RWPE1 (cell line): ENCODE measurements at regions not wholly inside any gene's neighbourhood (a gene's known extent, or its start where the extent isn't known, plus 50 kb on each side); places are given as distances from the start of the nearest gene placed in this dataset.

Source experiments
- CTCF ChIA-PET: fragments of 350-600 bp; sonication (Branson Sonifier 250); formaldehyde crosslinking; extraction: SDS; loops from one replicate; lab custom pipeline; 2021; lab: Yijun Ruan, JAX
- POLR2A ChIA-PET: fragments of 400-600 bp; formaldehyde crosslinking; extraction: SDS; loops from one replicate; lab custom pipeline; 2020; ENCODE audit warnings: antibody characterized with exemption; ENCODE audit not compliant: low non-redundant PET; lab: Yijun Ruan, JAX
- DNase-seq: peaks from one replicate; pipeline ENCODE4 v3.0.0; 2012; ENCODE audit warnings: low spot score
- H3K27ac ChIP-seq: fragments of 450-650 bp; 2 replicates; pipeline ENCODE4 v1.5.1; 2017
- TF ChIP-seq, protein P1 (sequence below): fragments of 450-650 bp; conservative IDR thresholded peaks from 2 replicates; pipeline ENCODE4 v1.5.1; 2017; ENCODE audit warnings: low read depth, mild to moderate bottlenecking

DNA sequence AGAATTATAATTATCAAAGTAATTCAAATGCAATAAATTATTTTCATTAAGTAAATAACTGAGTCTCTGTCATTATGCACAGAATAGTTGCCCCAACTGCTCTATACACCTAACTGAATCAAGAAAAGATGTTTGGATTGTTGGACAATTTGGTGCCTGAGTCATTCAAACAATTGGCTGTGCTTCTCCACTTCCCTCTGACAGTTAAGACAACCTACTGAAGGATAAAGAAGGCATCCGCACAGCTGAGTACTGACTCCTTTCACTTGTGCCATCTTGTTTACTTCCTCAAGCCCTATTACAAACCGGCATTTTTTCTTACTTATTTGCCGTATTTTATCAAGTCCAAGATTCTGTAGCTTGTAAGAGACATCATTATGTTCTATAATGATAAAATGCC is 110.6 kb upstream of the C1QTNF7 start:
- no peak for DNase-seq
- no peak overlapping the region for H3K27ac ChIP-seq
- ChIA-PET CTCF (interaction anchor here (0.6 to 0.7 kb wide), 2 partner anchors 19 to 23 kb away, joined by 3 to 4 read pairs; no protein-coding TSS in a partner anchor), POLR2A (no interaction called here)
- TF ChIP-seq, protein P1, sequence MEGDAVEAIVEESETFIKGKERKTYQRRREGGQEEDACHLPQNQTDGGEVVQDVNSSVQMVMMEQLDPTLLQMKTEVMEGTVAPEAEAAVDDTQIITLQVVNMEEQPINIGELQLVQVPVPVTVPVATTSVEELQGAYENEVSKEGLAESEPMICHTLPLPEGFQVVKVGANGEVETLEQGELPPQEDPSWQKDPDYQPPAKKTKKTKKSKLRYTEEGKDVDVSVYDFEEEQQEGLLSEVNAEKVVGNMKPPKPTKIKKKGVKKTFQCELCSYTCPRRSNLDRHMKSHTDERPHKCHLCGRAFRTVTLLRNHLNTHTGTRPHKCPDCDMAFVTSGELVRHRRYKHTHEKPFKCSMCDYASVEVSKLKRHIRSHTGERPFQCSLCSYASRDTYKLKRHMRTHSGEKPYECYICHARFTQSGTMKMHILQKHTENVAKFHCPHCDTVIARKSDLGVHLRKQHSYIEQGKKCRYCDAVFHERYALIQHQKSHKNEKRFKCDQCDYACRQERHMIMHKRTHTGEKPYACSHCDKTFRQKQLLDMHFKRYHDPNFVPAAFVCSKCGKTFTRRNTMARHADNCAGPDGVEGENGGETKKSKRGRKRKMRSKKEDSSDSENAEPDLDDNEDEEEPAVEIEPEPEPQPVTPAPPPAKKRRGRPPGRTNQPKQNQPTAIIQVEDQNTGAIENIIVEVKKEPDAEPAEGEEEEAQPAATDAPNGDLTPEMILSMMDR = no peak

DNA sequence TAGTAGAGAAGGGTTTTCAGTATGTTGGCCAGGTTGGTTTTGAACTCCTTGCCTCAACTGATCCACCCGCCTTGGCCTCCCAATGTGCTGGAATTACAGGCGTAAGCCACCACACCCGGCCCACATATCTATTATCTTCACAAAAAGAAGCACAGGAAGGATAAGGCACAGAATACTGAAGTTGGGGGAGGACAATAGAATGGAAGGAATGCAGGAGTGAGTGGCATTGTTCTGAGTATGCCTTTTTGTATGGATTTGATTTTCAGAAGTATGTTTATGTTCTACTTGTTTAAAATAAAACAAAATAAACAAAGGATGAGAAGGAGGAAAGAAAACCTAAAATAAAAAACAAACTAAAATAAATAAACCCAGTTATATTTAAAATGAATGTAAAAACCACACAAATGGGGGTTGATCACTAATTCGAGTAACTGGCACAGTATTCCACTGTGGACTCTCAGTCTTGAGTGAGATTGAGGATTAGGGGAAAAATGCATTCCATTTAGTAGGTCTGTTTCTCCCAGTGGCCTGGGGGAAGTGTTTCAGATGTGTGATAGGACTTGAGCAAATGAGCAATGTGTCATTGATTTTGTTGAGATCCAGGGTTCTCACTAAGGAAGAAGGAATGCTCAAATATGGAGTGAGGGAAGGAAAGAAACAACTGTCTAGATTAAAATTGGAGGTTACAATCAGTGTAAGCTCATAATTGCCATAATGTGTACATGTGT is 109.0 kb upstream of the C1QTNF7 start:
- DNase-seq = no peak
- H3K27ac ChIP-seq = no peak overlapping the region
- POLR2A ChIA-PET = no interaction called here
- CTCF ChIA-PET = no interaction called here
- TF ChIP-seq, protein P1 = no peak

DNA sequence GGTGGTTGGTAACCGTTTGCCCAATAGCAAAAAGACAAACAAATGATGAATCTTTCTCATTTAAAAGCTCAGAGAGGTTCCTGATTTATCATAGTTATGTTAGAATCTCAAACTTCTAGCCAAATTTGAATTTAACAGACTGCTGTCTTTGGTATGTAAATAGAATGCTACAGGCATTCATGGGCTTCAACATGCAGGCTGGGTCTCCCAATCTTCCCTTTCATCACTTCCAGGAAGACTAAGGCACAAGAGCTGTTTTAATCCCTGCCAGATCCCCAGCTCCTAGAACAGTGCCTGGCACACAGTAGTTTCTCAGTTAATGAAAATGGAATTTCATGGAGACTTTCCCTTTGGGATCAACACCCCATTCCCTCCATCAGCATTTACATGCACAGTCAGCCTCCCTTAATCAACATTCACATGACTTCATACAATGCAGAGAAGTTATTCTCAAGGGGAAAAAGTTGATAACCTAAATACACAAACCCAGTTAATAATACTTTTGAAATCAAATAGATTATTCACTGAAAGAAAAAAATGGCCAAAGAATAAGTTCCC is 107.6 kb upstream of the C1QTNF7 start:
- no peak overlapping the region for H3K27ac ChIP-seq
- CTCF ChIA-PET = no interaction called here
- POLR2A ChIA-PET = no interaction called here
- no peak for DNase-seq
- TF ChIP-seq, protein P1 = no peak

DNA sequence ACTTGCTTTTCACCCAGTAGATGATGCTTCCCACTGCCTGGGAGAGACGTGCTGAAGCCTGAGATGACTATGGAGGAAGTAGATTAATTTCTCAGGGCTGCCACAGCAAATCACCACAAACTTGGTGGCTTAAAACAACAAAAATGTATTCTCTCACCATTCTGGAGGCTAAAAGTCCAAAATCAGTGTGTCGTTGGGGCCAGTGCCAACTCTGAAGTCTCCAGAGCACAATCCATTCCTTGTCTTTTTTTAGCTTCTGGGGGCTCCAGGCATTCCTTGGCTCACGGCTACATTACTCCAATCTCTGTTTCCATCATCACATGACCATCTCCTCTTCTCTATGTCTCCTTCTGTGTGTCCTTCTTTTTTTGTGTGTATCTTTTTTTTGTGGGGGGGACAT is 105.8 kb upstream of the C1QTNF7 start:
- no peak overlapping the region for H3K27ac ChIP-seq
- ChIA-PET CTCF (no interaction called here), POLR2A (no interaction called here)
- no peak for DNase-seq
- TF ChIP-seq, protein P1 = no peak

DNA sequence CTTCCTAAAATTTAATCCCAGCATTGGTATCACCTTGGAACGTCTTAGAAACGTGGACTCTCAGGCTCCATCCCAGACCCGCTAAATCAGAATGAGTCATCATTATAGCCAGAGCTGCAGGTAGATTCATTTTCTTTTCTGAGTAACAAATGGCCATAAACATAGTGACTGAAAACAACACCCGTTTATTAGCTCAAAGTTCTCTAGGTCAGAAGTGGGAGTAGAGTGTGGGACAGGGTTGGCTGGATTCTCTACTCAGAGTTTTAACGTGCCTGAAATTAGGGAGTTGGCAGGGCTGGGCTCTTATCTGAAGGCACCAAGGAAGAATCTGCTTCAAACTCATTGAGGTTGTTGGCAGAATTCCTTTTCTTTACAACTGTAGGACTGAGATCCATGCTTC is 101.8 kb upstream of the C1QTNF7 start:
- CTCF ChIA-PET = no interaction called here

DNA sequence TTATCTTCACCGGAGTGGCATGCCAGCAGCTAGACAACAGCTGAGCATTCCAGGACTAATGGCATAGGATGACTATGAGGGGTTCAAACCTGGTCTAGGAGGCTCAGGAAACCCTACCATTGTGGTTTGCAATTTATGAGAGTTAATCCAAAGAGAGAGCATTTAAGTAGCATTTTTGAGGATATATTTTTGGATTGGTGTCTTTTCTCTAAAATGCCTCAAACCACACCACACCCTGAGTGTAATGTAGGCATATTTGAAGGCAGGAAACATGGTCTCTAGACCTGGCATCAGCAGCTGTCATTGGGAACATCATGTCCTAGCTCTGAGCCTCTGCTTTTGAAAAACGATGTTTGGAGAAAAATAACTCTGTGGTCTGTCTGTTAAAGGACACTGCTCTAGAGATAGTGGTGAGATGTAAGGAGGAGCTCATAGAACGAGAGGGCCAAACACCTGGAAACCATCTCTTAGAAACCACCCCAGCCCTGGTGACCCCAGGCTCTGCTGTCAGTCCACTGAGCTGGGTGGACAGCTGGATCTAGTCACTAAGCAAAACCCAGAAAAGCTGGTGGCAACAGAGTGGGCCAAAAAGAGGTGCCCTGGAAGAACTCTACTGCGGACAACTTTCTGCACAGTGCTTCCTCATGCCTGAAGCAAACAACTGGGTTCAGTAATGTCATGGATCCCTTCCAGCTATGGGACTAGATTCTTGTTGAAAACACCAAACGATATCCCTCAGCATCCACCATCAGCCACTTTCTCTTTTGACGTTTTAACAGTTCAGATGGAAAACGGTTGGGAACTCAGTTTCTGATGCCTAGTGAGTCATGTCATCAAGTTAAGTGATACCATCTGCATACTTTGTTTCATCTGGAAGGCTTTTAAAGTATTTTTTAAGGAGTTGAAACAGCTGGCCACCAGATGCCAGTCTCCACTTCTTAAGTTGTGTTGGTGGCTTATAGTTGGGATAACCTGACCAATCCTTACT is 100.2 kb upstream of the C1QTNF7 start:
- ChIA-PET CTCF (no interaction called here), POLR2A (no interaction called here)
- TF ChIP-seq, protein P1 = no peak
- H3K27ac ChIP-seq = no peak overlapping the region
- DNase-seq = no peak

More for the DNA sequence above, 101.8 kb upstream of the C1QTNF7 start:
- POLR2A ChIA-PET = no interaction called here
- H3K27ac ChIP-seq = no peak overlapping the region
- DNase-seq = no peak
- TF ChIP-seq, protein P1 = no peak
